ENCODE measurements at regions not wholly inside any gene's neighbourhood (a gene's known extent, or its start where the extent isn't known, plus 50 kb on each side); places are given as distances from the start of the nearest gene placed in this dataset.

- TF ChIP-seq CTCF (conservative IDR thresholded peaks at IDR 0.05; ENCODE audit: low read depth, low read length) (no peak), SMC3 (IDR thresholded peaks at IDR 0.05; ENCODE audit: low read depth, low read length) (no peak), CHD1 (IDR thresholded peaks at IDR 0.05; ENCODE audit: low read depth, low read length) (no peak), POLR2A (IDR thresholded peaks at IDR 0.05; ENCODE audit: low read depth, low read length) (no peak), RAD21 (IDR thresholded peaks at IDR 0.05; ENCODE audit: low read length) (no peak), RFX5 (IDR thresholded peaks at IDR 0.05; ENCODE audit: low read depth, low read length) (no peak), FOS (IDR thresholded peaks at IDR 0.05; ENCODE audit: low read depth, low read length) (no peak), NFE2L2 (IDR thresholded peaks at IDR 0.05; ENCODE audit: low read depth, low read length) (no peak)
These were observed 113.2 kb upstream of the MED13L start for GRCh38 chr12:116390401-116391335.

All from IMR-90 (cell line).